PC-9 (cell line): ENCODE measurements at regions not wholly inside any gene's neighbourhood (a gene's known extent, or its start where the extent isn't known, plus 50 kb on each side); places are given as distances from the start of the nearest gene placed in this dataset.

ENCODE experiments used
- CTCF ChIP-seq: fragments of 200-600 bp; sonication (generic); conservative IDR thresholded peaks from 2 replicates; pipeline ENCODE4 v1.6.1; 2017; ENCODE audit warnings: mixed run types, antibody characterized with exemption, mild to moderate bottlenecking, moderate library complexity
- EZH2 ChIP-seq: fragments of 200-600 bp; sonication (generic); IDR thresholded peaks from 2 replicates; pipeline ENCODE4 v1.8.0; 2017; ENCODE audit warnings: antibody characterized with exemption, low read depth

GRCh38 chr4:124501576-124501975 is 211.0 kb downstream of the ANKRD50 start:
- TF ChIP-seq EZH2 (no peak), CTCF (no peak)
